ENCODE measurements at regions not wholly inside any gene's neighbourhood (a gene's known extent, or its start where the extent isn't known, plus 50 kb on each side); places are given as distances from the start of the nearest gene placed in this dataset.

DNA sequence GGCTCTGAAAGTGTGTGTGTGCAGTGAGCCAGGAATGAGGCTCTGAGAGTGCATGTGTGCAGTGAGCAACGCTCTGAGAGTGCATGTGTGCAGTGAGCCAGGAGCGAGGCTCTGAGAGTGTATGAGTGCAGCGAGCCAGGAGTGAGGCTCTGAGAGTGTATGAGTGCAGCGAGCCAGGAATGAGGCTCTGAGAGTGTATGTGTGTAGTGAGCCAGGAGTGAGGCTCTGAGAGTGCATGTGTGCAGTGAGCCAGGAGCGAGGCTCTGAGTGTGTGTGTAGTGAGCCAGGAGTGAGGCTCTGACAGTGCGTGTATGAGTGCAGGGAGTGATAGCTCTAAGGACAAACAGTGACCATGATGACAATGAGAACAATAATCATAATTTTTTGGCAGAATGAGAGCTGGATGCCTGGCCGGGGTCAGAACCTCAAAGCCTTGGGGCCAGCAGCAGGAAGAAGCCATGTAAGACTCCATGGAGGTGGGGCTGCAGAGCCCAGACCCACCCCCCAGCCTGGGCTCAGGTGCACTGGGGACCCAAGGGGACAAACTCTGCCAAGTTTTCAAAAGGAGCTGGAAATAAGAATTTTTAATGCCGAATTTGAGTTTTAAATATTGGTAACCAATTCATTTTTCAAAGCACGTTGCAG lies 85.7 kb upstream of the PRR20G start:
- 54 to 64% (median 58%) methylated on average over 9 of the region's 9 CpGs for WGBS, 4 donors
- Histone ChIP-seq H3K36me3 (no peaks in the 10 kb centered on the region), H3K4me3 (no peak overlapping the region), H3K4me1 (no peaks in the 10 kb centered on the region), H3K9me3 (peaks cover 0 to 7% (median 0%) of the 10 kb centered on the region in 12 donors), H3K27me3 (peaks cover 0 to 25% (median 4%) of the 10 kb centered on the region in 9 donors), H3K27ac (no peak overlapping the region)
- intact Hi-C loops (cut with DNase I), result no loop called here
- DNase-seq (no peak), ATAC-seq (no peak)
- no peak for TF ChIP-seq POLR2A (IDR thresholded peaks at IDR 0.05)
- TF ChIP-seq CTCF (IDR thresholded peaks at IDR 0.05), result no peak

DNA sequence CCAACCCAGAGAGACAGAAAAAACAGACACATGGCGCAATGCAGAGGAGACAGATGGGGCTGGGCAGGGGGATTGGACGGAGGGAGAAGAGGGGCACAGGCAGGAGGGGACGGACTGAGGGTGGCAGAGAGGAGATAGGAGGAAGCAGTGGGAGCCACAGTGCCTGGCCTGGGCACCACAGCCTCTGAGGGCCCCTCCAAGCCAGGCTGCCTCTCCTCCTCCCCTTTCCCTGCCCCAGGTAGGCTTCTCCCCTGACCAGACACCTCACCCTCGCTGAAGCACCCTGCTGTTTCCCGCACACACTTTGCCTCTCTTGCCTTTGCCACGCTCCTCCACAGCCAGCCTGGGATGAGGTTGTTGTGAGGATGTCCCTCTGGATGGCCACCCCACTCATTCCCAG lies 84.0 kb upstream of the PRR20G start:
- Histone ChIP-seq H3K9me3 (peaks cover 0 to 7% (median 0%) of the 10 kb centered on the region in 12 donors), H3K4me1 (no peaks in the 10 kb centered on the region), H3K4me3 (no peak overlapping the region), H3K27ac (no peak overlapping the region), H3K27me3 (peaks cover 0 to 40% (median 6%) of the 10 kb centered on the region in 9 donors), H3K36me3 (no peaks in the 10 kb centered on the region)
- TF ChIP-seq POLR2A (IDR thresholded peaks at IDR 0.05), result no peak
- TF ChIP-seq CTCF (IDR thresholded peaks at IDR 0.05), result no peak
- WGBS, 4 donors, result 65 to 72% (median 66%) methylated on average over 6 of the region's 6 CpGs
- peak in 1 of 5 donors; percentile 17 for DNase-seq
- intact Hi-C loops (cut with DNase I), result no loop called here
- no peak for ATAC-seq

DNA sequence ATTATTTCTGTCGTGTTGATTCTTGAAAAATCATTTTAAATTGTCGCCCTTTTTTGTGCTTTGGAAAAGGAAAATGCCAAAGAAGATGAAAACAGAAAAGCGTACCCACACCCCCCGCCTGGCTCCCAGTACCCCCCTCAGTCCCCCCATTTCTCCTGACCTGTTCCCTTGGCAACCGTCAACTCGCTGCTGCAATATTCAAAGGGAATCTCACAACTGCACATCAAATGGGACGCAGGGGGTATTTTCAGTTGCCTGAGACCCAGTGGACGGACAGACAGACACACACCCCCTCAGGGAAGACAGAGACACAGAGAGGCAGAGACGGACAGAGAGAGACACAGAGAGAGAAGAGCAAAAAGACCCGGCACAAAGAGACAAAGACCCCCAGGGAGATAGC lies 83.5 kb upstream of the PRR20G start:
- no peak overlapping the region for H3K27ac ChIP-seq
- H3K9me3 ChIP-seq, result peaks cover 0 to 4% (median 0%) of the 10 kb centered on the region in 12 donors
- no peaks in the 10 kb centered on the region for H3K36me3 ChIP-seq
- intact Hi-C loops (cut with DNase I), result no loop called here
- H3K27me3 ChIP-seq, result peaks cover 0 to 45% (median 6%) of the 10 kb centered on the region in 9 donors
- TF ChIP-seq CTCF (IDR thresholded peaks at IDR 0.05) (no peak), POLR2A (IDR thresholded peaks at IDR 0.05) (no peak)
- ATAC-seq (no peak), DNase-seq (no peak)
- H3K4me3 ChIP-seq, result no peak overlapping the region
- WGBS, 4 donors, result 65 to 71% (median 67%) methylated on average over 10 of the region's 10 CpGs
- no peaks in the 10 kb centered on the region for H3K4me1 ChIP-seq

DNA sequence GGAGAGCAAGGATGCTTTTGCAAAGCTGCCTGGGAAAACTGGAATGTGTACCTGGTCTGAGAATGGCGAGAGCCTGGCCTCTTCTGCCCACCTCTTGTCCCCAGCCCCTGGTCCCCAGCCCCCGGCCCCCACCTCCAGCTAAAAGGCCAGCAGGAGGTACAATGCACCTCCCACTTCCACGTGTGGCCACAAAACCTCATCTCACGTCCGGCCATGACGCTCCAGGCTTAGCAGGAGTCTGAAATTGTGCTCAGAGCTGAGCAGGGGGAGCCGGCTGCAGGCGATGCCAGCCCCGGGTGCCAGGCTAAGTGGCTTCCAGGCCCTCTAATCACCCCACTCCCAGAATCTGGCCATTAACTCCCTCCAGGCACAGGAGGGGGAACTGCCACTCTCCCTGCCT lies 83.1 kb upstream of the PRR20G start:
- intact Hi-C loops (cut with DNase I), result no loop called here
- no peak overlapping the region for H3K27ac ChIP-seq
- TF ChIP-seq POLR2A (IDR thresholded peaks at IDR 0.05), result no peak
- TF ChIP-seq CTCF (IDR thresholded peaks at IDR 0.05), result no peak
- H3K27me3 ChIP-seq, result peaks cover 0 to 49% (median 6%) of the 10 kb centered on the region in 9 donors
- H3K36me3 ChIP-seq, result no peaks in the 10 kb centered on the region
- H3K4me3 ChIP-seq, result no peak overlapping the region
- H3K4me1 ChIP-seq, result no peaks in the 10 kb centered on the region
- H3K9me3 ChIP-seq, result peaks cover 0 to under 1% (median 0%) of the 10 kb centered on the region in 12 donors
- WGBS, 4 donors, result 52 to 70% (median 58%) methylated on average over 6 to 9 of the region's 9 CpGs
- no peak for DNase-seq
- no peak for ATAC-seq
